Endothelial cell (in vitro differentiated cells): ENCODE measurements at regions not wholly inside any gene's neighbourhood (a gene's known extent, or its start where the extent isn't known, plus 50 kb on each side); places are given as distances from the start of the nearest gene placed in this dataset.

ENCODE experiments used
- DNase-seq: peaks from one replicate; pipeline ENCODE4 v3.0.0; 2021; ENCODE audit warnings: low spot score
- H3K27ac Mint-ChIP-seq: one replicate; pipeline ENCODE4 v1.8.0; 2021; ENCODE audit warnings: mixed read lengths, inconsistent platforms; ENCODE audit not compliant: unreplicated experiment
- H3K27me3 Mint-ChIP-seq: one replicate; pipeline ENCODE4 v1.8.0; 2021; ENCODE audit warnings: mild to moderate bottlenecking, moderate library complexity, mixed read lengths, inconsistent platforms; ENCODE audit not compliant: unreplicated experiment
- H3K36me3 Mint-ChIP-seq: one replicate; pipeline ENCODE4 v1.8.0; 2021; ENCODE audit warnings: mild to moderate bottlenecking, low read depth, mixed read lengths, inconsistent platforms; ENCODE audit not compliant: unreplicated experiment
- H3K4me1 Mint-ChIP-seq: one replicate; pipeline ENCODE4 v1.8.0; 2021; ENCODE audit warnings: mild to moderate bottlenecking, mixed read lengths, inconsistent platforms; ENCODE audit not compliant: unreplicated experiment
- H3K4me3 Mint-ChIP-seq: one replicate; pipeline ENCODE4 v1.8.0; 2021; ENCODE audit warnings: mild to moderate bottlenecking, mixed read lengths, inconsistent platforms; ENCODE audit not compliant: unreplicated experiment
- H3K9me3 Mint-ChIP-seq: one replicate; pipeline ENCODE4 v1.8.0; 2021; ENCODE audit warnings: mixed read lengths, inconsistent platforms; ENCODE audit not compliant: unreplicated experiment
- TF ChIP-seq, protein P1 (sequence below): fragments of 200-600 bp; sonication (generic); IDR thresholded peaks from one replicate; pipeline ENCODE4 v1.5.0; 2021; ENCODE audit warnings: antibody characterized with exemption; ENCODE audit not compliant: unreplicated experiment

- no peaks in the 10 kb centered on the region for H3K9me3 Mint-ChIP-seq
- peaks cover 5% of the 10 kb centered on the region for H3K36me3 Mint-ChIP-seq
- no peaks in the 10 kb centered on the region for H3K4me1 Mint-ChIP-seq
- no peaks in the 10 kb centered on the region for H3K27me3 Mint-ChIP-seq
- DNase-seq = no peak
- no peak overlapping the region for H3K4me3 Mint-ChIP-seq
- TF ChIP-seq, protein P1, sequence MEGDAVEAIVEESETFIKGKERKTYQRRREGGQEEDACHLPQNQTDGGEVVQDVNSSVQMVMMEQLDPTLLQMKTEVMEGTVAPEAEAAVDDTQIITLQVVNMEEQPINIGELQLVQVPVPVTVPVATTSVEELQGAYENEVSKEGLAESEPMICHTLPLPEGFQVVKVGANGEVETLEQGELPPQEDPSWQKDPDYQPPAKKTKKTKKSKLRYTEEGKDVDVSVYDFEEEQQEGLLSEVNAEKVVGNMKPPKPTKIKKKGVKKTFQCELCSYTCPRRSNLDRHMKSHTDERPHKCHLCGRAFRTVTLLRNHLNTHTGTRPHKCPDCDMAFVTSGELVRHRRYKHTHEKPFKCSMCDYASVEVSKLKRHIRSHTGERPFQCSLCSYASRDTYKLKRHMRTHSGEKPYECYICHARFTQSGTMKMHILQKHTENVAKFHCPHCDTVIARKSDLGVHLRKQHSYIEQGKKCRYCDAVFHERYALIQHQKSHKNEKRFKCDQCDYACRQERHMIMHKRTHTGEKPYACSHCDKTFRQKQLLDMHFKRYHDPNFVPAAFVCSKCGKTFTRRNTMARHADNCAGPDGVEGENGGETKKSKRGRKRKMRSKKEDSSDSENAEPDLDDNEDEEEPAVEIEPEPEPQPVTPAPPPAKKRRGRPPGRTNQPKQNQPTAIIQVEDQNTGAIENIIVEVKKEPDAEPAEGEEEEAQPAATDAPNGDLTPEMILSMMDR = no peak
- H3K27ac Mint-ChIP-seq = no peak overlapping the region
These were observed 319.8 kb downstream of the ETAA1 start for GRCh38 chr2:67716895-67717396.

GRCh38 chr2:67717692-67718091 lies 320.6 kb downstream of the ETAA1 start:
- DNase-seq = no peak
- no peaks in the 10 kb centered on the region for H3K4me1 Mint-ChIP-seq

DNA sequence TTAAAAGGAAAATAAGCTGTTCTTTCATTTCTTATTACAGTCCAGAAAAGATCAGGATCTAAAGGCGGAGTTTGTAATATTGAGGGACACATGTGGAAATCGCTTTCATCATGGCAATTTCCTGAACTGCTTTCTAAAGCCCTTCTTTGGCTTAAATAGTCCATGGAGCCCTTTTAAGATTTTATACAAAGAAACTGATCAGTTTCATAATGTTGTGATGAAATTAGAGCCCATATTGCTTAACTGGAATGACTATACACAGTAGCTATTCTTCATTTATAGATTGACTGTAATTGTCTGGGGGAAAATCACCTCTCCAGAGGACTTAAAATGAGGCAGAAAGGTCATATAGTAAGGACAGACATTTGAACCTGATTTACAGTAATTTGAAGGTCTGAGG lies 322.2 kb downstream of the ETAA1 start:
- Mint-ChIP-seq H3K4me1 (no peaks in the 10 kb centered on the region), H3K36me3 (peaks cover 5% of the 10 kb centered on the region), H3K27ac (no peak overlapping the region), H3K9me3 (no peaks in the 10 kb centered on the region), H3K27me3 (no peaks in the 10 kb centered on the region), H3K4me3 (no peak overlapping the region)
- DNase-seq = no peak
- TF ChIP-seq, protein P1 = no peak

More at GRCh38 chr2:67717692-67718091, 320.6 kb downstream of the ETAA1 start:
- Mint-ChIP-seq H3K4me3 (no peak overlapping the region), H3K36me3 (peaks cover 5% of the 10 kb centered on the region), H3K9me3 (no peaks in the 10 kb centered on the region), H3K27ac (no peak overlapping the region), H3K27me3 (no peaks in the 10 kb centered on the region)
- TF ChIP-seq, protein P1 = no peak

- H3K4me3 Mint-ChIP-seq = no peak overlapping the region
- no peak for DNase-seq
- peaks cover 5% of the 10 kb centered on the region for H3K36me3 Mint-ChIP-seq
- H3K27me3 Mint-ChIP-seq = no peaks in the 10 kb centered on the region
- H3K4me1 Mint-ChIP-seq = peaks cover 6% of the 10 kb centered on the region
- H3K9me3 Mint-ChIP-seq = no peaks in the 10 kb centered on the region
- H3K27ac Mint-ChIP-seq = no peak overlapping the region
- TF ChIP-seq, protein P1 = no peak
These were observed 324.4 kb downstream of the ETAA1 start for GRCh38 chr2:67721516-67721915.

DNA sequence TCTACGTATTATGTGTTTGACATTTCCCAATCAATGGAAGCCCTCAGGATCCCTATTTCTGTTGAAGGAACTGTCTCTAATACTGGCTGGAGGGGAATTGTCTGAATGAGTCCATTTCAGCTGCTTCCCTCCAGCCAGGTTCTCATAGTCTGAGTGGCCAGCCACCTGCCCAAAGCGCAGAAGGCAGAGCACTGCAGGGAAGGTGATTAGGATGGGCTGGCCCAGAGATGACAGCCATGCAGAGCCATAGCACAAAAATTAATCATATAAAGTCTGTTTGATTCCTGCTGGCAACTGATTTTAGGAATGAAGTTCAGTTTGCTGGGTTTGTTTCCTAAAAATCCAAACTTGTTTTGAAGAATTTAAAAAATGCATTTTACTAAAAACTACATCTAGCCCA lies 327.1 kb downstream of the ETAA1 start:
- Mint-ChIP-seq H3K4me1 (peaks cover 6% of the 10 kb centered on the region), H3K27ac (no peak overlapping the region), H3K4me3 (no peak overlapping the region), H3K9me3 (no peaks in the 10 kb centered on the region), H3K36me3 (peaks cover 5% of the 10 kb centered on the region), H3K27me3 (no peaks in the 10 kb centered on the region)
- no peak for DNase-seq
- TF ChIP-seq, protein P1 = no peak
